K562 (cell line): ENCODE measurements at regions not wholly inside any gene's neighbourhood (a gene's known extent, or its start where the extent isn't known, plus 50 kb on each side); places are given as distances from the start of the nearest gene placed in this dataset.

Experiments
- EGR1 ChIP-seq: fragments of 450-650 bp; conservative IDR thresholded peaks from 2 replicates; pipeline ENCODE4 v1.6.1; 2017; ENCODE audit warnings: mild to moderate bottlenecking
- ELF2 ChIP-seq: fragments of 250-450 bp; sonication (Bioruptor Pico); IDR thresholded peaks from 2 replicates; pipeline ENCODE4 v1.5.0; 2021; ENCODE audit warnings: mild to moderate bottlenecking
- KLF1 ChIP-seq: fragments of 450-650 bp; IDR thresholded peaks from 2 replicates; pipeline ENCODE4 v1.6.1; 2016; ENCODE audit warnings: missing genetic modification characterization, missing compliant biosample characterization
- KLF10 ChIP-seq: fragments of 250-450 bp; sonication (Bioruptor Pico); IDR thresholded peaks from 2 replicates; pipeline ENCODE4 v1.6.1; 2021; ENCODE audit warnings: matching md5 sums
- MBD2 ChIP-seq: sonication (generic); IDR thresholded peaks from 2 replicates; pipeline ENCODE4 v1.6.1; 2016; ENCODE audit warnings: low read depth, borderline replicate concordance
- SMAD1 ChIP-seq: fragments of 150-350 bp; IDR thresholded peaks from 2 replicates; pipeline ENCODE4 v1.6.1; 2014; ENCODE audit warnings: low read length, low read depth; ENCODE audit not compliant: partially characterized antibody
- SMAD4 ChIP-seq: fragments of 250-450 bp; sonication (Bioruptor Pico); conservative IDR thresholded peaks from 2 replicates; pipeline ENCODE4 v1.8.0; 2021; ENCODE audit warnings: inconsistent platforms, mild to moderate bottlenecking, moderate library complexity
- ZFP36 ChIP-seq: fragments of 150-350 bp; IDR thresholded peaks from 2 replicates; pipeline ENCODE4 v1.6.1; 2018; ENCODE audit warnings: low read length, low read depth; ENCODE audit not compliant: partially characterized antibody
- ZNF165 ChIP-seq: fragments of 250-450 bp; sonication (Bioruptor Pico); IDR thresholded peaks from 2 replicates; pipeline ENCODE4 v1.4.0; 2020; ENCODE audit warnings: borderline replicate concordance
- ZNF384 ChIP-seq: IDR thresholded peaks from 2 replicates; pipeline ENCODE4 v1.6.1; 2012; ENCODE audit warnings: low read depth, low read length, improper control_type of control experiment
- ZNF431 ChIP-seq: sonication (generic); formaldehyde crosslinking; IDR thresholded peaks from 2 replicates; pipeline ENCODE4 v1.8.0; 2022; ENCODE audit warnings: mild to moderate bottlenecking, missing genetic modification reagents
- ZNF764 ChIP-seq: fragments of 250-450 bp; sonication (Bioruptor Pico); IDR thresholded peaks from 2 replicates; pipeline ENCODE4 v1.4.0; 2020; ENCODE audit warnings: low read depth, mild to moderate bottlenecking, moderate library complexity
- TF ChIP-seq, protein P1 (sequence below), 2 experiments: fragments of 450-650 bp; formaldehyde crosslinking in 1 of 2; IDR thresholded peaks; 2 replicates each; pipeline versions ENCODE4 v1.4.0 to v1.6.1; 2014 to 2020; ENCODE audit warnings: mild to moderate bottlenecking in 2 of 2, borderline replicate concordance in 1 of 2, low read depth in 1 of 2
- TF ChIP-seq, protein P2 (sequence below), 2 experiments: fragments of 250-450 bp in 1 of 2; fragments of 450-650 bp in 1 of 2; sonication (Bioruptor Pico) in 1 of 2; IDR thresholded peaks; 2 replicates each; pipeline versions ENCODE4 v1.6.1 to v1.8.0; 2016 to 2021; ENCODE audit warnings: mild to moderate bottlenecking in 2 of 2, moderate library complexity in 2 of 2, missing compliant biosample characterization in 1 of 2, missing genetic modification characterization in 1 of 2
- TF ChIP-seq, protein P3 (sequence below): fragments of 450-650 bp; IDR thresholded peaks from 2 replicates; pipeline ENCODE4 v1.6.1; 2018; ENCODE audit not compliant: partially characterized antibody

DNA sequence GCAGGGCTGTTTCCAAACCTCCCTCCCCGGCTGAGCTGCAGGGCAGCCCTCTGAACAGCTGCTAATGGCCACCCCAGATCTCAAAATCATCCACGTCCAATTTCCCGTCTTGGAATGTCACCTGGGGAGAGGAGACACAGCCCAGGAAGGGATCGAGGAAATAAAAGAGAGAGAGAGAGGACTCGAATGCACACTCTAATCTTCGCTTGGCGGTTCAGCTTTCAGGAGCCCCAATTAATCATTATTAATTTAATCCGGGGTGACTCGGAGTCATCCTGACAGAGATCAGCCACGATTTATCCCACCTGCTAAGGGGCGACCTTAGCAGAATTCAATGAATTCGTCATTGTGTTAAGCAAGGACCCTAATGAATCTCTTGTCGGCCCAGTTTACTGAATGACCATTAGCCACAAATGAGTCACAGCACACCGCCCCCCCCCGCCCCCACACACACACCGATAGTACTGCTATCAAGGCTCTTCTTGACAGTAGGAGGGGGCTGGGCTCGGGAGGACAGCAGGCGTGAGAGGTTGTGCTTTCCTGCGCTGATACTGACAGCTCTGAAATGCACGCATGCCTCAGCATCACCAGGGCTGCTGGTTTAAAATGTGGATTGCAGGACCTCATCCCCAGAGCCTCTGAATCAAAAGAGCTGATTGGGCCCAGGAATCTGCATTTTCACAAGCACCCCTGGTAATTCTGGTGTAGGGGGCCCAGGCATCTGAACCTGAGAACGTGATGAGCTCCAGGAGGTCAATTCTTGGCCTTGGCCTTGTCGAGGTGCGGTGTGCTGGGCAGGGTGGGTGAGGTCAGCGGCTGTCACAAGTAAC, 190.0 kb upstream of the CIBAR2 start (continued):
- TF ChIP-seq SMAD4 (CRISPR knock-in tag) (peak; percentile 84), ZNF764 (no peak), SMAD1 (no peak), ZNF431 (CRISPR knock-in tag) (peak; percentile 72), KLF10 (CRISPR knock-in tag) (no peak), EGR1 (peak; percentile 99), KLF1 (tag) (no peak), MBD2 (peak; percentile 67; the same call in 1 of the 2 replicates), ZFP36 (no peak), ELF2 (no peak), ZNF384 (no peak), ZNF165 (CRISPR knock-in tag) (no peak)
- TF ChIP-seq, protein P1, sequence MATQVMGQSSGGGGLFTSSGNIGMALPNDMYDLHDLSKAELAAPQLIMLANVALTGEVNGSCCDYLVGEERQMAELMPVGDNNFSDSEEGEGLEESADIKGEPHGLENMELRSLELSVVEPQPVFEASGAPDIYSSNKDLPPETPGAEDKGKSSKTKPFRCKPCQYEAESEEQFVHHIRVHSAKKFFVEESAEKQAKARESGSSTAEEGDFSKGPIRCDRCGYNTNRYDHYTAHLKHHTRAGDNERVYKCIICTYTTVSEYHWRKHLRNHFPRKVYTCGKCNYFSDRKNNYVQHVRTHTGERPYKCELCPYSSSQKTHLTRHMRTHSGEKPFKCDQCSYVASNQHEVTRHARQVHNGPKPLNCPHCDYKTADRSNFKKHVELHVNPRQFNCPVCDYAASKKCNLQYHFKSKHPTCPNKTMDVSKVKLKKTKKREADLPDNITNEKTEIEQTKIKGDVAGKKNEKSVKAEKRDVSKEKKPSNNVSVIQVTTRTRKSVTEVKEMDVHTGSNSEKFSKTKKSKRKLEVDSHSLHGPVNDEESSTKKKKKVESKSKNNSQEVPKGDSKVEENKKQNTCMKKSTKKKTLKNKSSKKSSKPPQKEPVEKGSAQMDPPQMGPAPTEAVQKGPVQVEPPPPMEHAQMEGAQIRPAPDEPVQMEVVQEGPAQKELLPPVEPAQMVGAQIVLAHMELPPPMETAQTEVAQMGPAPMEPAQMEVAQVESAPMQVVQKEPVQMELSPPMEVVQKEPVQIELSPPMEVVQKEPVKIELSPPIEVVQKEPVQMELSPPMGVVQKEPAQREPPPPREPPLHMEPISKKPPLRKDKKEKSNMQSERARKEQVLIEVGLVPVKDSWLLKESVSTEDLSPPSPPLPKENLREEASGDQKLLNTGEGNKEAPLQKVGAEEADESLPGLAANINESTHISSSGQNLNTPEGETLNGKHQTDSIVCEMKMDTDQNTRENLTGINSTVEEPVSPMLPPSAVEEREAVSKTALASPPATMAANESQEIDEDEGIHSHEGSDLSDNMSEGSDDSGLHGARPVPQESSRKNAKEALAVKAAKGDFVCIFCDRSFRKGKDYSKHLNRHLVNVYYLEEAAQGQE (IDR thresholded peaks at IDR 0.05; ENCODE audit: borderline replicate concordance): peak; percentile 39; the same call in 1 of the 2 replicates
- TF ChIP-seq, protein P1 (CRISPR knock-in tag; IDR thresholded peaks at IDR 0.05; ENCODE audit: low read depth): no peak
- TF ChIP-seq, protein P2, sequence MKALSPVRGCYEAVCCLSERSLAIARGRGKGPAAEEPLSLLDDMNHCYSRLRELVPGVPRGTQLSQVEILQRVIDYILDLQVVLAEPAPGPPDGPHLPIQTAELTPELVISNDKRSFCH (CRISPR knock-in tag; IDR thresholded peaks at IDR 0.05): no peak
- TF ChIP-seq, protein P2 (tag; IDR thresholded peaks at IDR 0.05): no peak; the same call in 1 of the 2 replicates
- TF ChIP-seq, protein P3, sequence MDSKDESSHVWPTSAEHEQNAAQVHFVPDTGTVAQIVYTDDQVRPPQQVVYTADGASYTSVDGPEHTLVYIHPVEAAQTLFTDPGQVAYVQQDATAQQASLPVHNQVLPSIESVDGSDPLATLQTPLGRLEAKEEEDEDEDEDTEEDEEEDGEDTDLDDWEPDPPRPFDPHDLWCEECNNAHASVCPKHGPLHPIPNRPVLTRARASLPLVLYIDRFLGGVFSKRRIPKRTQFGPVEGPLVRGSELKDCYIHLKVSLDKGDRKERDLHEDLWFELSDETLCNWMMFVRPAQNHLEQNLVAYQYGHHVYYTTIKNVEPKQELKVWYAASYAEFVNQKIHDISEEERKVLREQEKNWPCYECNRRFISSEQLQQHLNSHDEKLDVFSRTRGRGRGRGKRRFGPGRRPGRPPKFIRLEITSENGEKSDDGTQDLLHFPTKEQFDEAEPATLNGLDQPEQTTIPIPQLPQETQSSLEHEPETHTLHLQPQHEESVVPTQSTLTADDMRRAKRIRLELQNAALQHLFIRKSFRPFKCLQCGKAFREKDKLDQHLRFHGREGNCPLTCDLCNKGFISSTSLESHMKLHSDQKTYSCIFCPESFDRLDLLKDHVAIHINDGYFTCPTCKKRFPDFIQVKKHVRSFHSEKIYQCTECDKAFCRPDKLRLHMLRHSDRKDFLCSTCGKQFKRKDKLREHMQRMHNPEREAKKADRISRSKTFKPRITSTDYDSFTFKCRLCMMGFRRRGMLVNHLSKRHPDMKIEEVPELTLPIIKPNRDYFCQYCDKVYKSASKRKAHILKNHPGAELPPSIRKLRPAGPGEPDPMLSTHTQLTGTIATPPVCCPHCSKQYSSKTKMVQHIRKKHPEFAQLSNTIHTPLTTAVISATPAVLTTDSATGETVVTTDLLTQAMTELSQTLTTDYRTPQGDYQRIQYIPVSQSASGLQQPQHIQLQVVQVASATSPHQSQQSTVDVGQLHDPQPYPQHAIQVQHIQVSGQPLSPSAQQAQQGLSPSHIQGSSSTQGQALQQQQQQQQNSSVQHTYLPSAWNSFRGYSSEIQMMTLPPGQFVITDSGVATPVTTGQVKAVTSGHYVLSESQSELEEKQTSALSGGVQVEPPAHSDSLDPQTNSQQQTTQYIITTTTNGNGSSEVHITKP: peak; percentile 23
